GM18873 (cell line): ENCODE measurements at regions not wholly inside any gene's neighbourhood (a gene's known extent, or its start where the extent isn't known, plus 50 kb on each side); places are given as distances from the start of the nearest gene placed in this dataset.

Experiments
- ATAC-seq: cut with Tn5 transposase; IDR thresholded peaks from one replicate; pipeline ENCODE4 v1.9.1; 2021; ENCODE audit warnings: mild to moderate bottlenecking, moderate library complexity, moderate number of reproducible peaks; ENCODE audit not compliant: unreplicated experiment, low FRiP score

DNA sequence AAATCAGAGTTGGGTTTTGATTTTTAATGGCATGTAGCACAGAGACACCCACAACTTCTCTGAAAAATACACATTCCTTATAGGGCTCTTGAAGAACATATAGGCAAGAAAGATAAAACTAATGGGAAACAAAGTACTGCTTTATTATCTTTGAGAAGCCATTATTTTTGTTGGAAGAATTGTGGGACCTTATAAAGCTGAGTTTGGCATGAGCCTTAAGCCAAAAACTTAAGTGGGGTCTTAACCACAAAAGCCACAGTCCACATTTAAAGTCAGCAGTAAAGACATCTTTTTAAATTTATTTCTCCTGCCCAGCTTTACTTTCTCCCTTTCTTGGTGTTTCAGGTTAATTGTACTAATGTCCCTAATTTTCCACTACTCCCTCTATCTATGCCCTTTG lies 1297.3 kb downstream of the C4orf33 start:
- no peak for ATAC-seq

- ATAC-seq, result no peak
These were observed 1297.7 kb downstream of the C4orf33 start for GRCh38 chr4:130393642-130394041.

DNA sequence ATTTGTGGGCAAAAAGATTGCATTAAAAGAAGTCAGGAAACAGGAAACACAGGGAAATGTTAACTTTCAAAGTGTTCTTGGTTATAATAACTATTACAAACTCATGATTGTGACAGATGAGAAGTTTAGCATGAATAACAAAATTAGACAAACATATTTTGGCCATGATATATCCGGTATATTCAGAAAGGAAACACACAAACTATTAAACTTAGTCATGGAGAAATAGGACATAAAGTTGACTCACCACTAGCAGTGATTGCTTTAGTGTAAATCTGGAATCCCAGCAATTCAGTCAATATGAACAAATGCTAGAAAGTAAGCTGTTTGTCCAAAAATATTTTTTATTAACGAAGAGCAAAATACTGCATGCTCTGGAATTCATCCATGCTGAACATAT lies 1299.9 kb downstream of the C4orf33 start:
- ATAC-seq, result no peak

- no peak for ATAC-seq
These were observed 1307.3 kb downstream of the C4orf33 start for GRCh38 chr4:130403221-130403620.

GRCh38 chr4:130416228-130416627 lies 1320.3 kb downstream of the C4orf33 start:
- ATAC-seq, result no peak

DNA sequence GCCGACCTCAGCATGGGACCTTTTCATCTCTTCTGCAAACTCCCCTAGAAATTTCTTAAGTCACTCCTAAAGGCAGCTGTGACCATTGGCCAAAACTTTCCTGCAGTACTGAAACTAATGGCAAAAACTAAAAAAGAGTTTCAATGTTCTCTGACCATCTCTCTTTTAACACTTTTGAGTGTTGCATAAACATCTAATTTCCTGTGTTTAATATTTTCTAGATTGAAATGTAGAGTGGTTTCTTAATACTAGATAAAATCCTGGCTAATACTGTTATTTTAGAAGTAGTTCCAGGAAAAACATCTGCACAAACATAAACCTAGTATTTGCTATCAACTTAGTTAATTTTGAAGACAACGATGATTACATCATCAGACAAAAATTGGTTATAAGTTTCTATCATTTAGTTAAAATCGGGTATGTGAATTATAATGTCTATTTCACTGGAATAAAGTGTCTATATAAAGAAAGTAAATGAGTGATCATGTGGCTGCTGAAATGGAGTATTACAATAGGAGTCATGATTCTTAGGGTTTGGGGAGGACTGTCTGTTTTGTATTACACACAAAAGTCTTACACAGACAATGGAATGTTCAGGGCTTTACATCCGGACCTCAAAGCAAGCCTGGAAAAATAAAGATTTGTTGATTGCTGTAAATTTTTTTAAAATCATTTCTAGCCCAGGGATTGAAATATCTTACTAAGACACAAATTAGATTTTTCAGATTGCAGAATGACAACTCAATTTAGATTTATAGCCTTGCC lies 1323.4 kb downstream of the C4orf33 start:
- no peak for ATAC-seq

DNA sequence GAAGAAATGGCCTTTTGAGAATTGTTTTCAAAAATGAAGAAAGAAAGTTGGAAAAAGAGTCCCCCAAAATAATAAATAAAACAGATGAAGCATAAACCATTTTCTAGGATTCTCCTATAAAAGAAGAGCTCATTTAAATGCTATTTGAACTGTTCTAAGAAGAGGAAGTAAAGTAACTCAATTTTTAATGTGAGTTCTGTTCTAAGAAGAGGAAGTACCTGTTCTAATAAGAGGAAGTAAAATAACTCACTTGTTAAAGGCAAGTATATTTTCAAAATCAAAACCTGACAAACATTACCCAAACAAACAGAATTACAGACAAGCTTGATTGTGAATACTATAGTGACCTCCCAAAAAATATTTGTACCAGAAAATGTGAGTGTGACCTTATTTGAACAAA lies 1326.3 kb downstream of the C4orf33 start:
- ATAC-seq, result no peak

- ATAC-seq, result no peak
These were observed 1328.3 kb downstream of the C4orf33 start for GRCh38 chr4:130424211-130424610.

GRCh38 chr4:130432289-130432688 lies 1336.3 kb downstream of the C4orf33 start:
- no peak for ATAC-seq

GRCh38 chr4:130449741-130450140 lies 1353.8 kb downstream of the C4orf33 start:
- ATAC-seq, result no peak

DNA sequence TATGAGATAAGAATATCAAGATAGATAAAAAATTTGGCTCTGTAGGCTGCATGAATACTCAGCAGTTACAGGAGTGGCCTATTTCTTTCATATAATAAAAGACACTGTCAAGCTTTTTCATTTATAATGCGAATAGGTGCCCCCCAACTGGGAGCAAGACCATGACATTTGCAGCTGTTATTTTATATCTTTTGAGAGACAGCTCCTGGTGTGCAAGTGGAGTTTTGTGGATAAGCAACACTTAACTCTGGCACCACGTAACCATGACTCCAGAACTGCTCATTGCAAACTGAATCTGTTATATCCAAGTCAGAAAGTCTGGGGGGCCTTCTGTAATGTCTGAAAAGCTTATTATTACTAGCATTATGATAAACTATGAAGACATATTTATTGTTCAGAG lies 1372.4 kb downstream of the C4orf33 start:
- no peak for ATAC-seq

- no peak for ATAC-seq
These were observed 1382.5 kb downstream of the C4orf33 start for GRCh38 chr4:130478406-130478805.

GRCh38 chr4:130479020-130479419 lies 1383.1 kb downstream of the C4orf33 start:
- ATAC-seq, result no peak

DNA sequence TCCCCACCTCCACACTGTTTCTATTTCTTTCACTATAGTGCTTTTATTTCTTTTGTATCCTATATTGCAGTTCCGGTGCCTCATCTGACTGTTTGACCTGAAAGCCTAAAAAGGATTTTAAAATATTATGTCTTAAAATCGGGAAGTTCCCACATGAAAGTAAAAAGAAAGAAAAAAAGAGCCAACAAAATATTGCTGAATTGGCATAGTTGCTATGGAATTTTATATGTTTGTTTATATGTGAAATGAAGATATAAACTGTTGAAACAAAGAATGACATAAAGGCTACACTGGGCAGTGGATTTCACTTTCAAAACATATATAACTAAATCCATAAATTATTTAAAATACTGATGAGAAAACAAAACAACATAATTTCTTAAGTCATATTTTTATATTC lies 1383.7 kb downstream of the C4orf33 start:
- ATAC-seq, result no peak

DNA sequence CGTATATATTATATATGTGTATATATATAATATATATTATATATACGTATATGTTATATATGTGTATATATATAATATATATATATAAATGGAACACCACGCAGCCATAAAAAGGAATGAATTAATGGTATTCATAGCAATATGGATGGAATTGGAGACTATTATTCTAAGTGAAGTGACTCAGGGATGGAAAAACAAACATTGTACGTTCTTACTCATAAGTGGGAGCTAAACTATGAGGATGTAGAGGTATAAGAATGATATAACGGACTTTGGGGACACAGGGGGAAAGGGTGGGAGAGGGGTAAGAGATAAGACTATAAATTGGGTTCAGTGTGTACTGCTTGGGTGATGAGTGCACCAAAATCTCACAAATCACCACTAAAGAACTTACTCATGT lies 1388.9 kb downstream of the C4orf33 start:
- ATAC-seq, result no peak

DNA sequence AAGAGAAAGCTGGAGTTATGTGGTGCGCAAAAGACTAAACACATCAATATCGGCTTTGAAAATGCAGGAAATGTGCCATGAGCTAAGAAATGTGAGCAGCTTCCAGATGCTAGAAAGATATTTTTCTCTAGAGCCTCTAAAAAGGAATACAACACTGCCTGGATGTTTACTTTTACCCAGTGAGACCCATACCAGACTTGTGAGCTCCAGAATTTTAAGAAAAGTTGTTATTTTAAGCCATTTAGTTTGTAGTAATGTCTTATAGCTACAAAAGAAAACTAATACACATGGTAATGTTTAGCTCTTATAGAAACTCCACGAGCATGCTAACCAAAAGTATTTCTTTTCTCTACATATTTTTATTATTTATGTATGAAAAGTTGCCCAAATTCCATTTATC lies 1389.4 kb downstream of the C4orf33 start:
- no peak for ATAC-seq

GRCh38 chr4:130486186-130486585 lies 1390.2 kb downstream of the C4orf33 start:
- no peak for ATAC-seq

GRCh38 chr4:130486841-130487240 lies 1390.9 kb downstream of the C4orf33 start:
- no peak for ATAC-seq

DNA sequence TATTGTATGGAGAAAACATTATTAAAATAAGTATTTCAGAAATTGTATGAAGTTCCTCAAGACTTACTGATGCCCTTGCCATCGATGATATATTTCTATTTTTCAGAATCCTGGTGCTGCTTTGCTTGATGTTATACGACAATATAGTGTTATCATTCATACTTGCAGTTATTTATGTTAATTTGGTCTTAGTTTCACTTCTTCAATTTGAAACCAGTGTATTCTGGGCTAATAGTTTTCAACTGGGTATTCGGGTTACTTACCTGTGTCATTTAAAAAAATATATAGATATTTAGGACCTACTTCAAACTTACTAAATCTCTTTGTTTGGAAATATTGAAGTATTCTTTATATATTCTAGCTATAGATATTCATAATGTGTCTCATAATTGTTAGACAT lies 1414.7 kb downstream of the C4orf33 start:
- no peak for ATAC-seq

- no peak for ATAC-seq
These were observed 1415.8 kb downstream of the C4orf33 start for GRCh38 chr4:130511776-130512175.

DNA sequence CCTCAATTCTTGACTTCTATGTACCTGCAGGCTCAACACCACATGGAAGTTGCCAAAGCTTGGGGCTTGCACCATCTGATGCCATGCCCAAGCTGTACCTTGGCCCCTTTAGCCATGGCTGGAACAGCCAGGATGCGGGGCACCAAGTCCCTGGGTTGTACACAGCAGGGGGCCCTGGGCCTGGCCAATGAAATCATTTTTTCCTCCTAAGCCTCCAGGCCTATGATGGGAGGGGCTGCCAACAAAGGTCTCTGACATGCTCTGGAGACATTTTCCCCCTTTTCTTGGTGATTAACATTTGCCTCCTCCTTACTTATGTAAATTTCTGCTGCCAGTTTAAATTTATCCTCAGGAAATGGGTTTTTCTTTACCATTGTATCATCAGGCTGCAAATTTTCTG lies 1428.1 kb downstream of the C4orf33 start:
- ATAC-seq, result no peak

DNA sequence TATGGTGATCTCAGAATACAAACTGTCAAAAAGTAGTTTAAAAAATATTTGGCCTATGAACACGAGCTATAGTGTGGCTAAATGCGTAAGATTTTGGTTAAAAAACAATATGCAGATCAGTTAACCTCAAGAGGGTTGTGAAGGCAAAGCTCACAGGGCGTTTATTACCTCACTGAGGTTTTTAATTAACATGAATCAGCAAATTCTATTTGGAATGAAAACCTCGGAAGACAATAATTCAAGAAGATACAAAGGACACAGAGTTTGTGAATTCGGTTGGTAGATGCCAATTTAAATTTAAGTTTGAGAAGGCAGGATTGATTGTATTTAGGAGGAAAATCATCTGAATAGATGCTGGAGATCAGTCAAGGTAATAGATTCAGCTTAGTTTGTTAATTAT lies 1434.6 kb downstream of the C4orf33 start:
- no peak for ATAC-seq

- ATAC-seq, result no peak
These were observed 1438.7 kb downstream of the C4orf33 start for GRCh38 chr4:130534651-130535050.
